HT-29 (cell line): ENCODE measurements at regions not wholly inside any gene's neighbourhood (a gene's known extent, or its start where the extent isn't known, plus 50 kb on each side); places are given as distances from the start of the nearest gene placed in this dataset.
A peak's percentile ranks its signal among the peaks of the same experiment; 100 is the strongest.

ENCODE experiments used
- DNase-seq: peaks from one replicate; pipeline ENCODE4 v3.0.0-alpha.2; 2015; ENCODE audit warnings: low spot score

- no peak for DNase-seq
Measured at GRCh38 chr14:99041820-99042174, 230.2 kb downstream of the BCL11B start.

DNA sequence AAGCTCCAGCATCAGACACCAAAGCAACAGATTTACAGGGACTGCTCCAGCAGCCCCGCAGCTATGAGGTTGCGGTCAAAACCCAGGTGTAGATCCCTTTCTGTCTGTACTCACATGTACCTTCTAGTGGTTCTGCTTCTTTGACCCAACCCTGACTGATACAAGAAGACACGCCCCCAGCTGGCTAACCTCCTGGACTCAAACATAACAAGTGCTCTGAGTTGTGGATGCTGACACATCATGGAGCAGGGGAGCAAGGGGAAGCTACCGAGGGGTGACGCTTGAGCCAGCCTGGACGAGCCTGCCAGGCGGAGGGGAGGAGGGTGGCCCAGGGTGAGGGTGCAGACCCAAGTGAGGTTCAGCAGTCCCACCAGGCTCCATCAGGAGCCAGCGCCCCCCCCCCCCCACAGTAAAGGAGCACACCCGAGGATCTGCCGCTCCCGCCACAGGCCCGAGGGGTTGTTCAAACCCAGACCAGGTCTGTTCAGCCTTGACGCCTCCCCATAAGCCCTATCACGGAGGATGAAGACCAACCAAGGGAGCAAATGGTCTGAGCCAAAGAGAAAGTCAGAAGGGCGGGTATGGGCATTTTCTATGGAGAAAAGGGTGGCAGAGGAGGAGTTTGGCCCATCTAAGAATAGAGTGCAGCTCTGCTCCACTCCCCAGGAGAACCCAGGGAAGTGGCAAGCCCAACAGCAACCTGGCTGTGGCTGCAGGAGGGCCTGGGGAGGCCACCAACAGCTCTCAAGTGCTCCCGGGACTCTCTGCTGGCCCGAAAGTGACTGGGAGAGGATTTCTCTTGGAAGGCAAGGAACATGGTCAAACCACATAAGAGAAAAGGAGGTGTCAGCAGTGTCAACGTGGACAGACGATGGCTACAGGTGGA is 229.4 kb downstream of the BCL11B start:
- no peak for DNase-seq

DNA sequence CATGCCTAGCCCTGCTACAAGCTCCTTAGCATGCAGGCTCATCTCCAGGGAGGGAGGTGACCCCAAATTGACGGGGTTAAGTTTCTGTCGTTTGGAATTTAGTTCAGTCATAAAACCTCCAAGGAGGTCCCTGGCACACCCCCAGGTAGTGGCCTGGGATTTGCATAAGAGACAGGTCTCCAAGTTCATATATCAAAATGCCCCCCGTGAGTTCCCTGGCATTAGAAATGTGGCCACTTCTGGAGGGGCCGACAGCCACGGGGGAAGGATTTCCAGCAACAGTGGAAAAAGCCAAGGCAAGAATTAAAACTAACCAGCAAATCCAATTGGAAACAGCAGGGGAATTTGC is 228.8 kb downstream of the BCL11B start:
- DNase-seq = no peak

- DNase-seq = no peak
Measured at GRCh38 chr14:99043756-99044155, 228.2 kb downstream of the BCL11B start.

GRCh38 chr14:99047441-99048031 is 224.5 kb downstream of the BCL11B start:
- DNase-seq = no peak

DNA sequence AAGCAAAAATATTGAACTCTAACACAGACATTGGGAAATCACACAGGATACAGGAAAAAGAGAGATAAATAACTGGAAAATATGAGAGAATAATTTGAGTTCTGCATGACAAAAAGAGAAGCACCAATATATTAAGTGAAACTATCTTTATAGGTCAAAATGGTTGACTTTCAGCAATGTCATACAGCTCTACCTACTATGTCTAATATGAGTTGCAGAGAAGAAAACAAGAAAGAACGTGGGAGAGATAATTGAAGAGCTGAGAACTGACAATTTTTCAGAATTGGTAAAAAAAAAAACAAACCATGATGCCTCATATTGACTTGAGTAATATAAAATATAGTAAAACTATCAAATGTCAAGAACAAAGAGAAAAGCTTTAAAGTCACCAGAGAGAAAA is 221.7 kb downstream of the BCL11B start:
- no peak for DNase-seq

DNA sequence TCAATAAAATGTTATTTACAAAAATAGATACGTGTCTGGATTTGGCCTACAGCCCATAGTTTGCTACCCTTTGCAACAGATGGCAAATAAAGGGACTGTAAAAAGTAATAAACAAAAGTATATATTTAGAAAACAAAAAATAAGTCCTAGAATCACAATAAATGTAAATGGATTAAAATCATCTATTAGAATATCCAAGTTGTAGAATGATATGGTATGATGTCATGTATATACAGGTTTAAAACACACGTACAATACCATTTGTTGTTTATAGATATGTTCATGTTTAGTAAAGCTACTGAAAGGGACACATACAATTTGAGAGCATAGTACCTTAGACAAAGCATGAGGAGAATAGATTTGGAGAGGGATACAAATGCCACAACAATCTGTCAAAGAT is 219.5 kb downstream of the BCL11B start:
- DNase-seq = no peak

GRCh38 chr14:99055019-99055418 is 217.0 kb downstream of the BCL11B start:
- peak; percentile 12 for DNase-seq

- no peak for DNase-seq
Measured at GRCh38 chr14:99055816-99056215, 216.2 kb downstream of the BCL11B start.

DNA sequence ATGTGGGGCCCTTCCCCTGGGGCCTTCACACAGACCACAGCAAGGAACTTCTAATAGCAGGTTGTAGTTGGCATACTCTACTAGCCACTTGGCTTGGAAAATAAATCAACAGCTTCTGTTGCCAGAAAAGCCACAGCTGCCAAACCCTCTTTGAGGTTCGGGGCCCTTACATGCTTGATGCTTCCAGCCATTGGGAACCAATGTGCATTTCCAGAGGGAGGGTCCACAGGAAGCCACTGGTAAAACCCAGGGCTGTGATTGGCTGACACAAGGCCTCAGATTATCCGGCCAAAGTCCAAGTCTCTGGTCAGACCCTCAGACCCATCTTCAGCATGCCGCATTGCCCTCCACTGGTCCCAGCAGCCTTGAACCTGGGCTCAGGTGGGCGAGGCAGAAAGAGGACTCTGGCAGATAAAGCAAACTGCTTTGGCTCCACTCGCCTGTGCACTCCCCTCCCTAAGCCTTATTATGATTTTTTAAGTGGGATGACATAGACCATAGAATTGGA is 214.4 kb downstream of the BCL11B start:
- no peak for DNase-seq

- DNase-seq = no peak
Measured at GRCh38 chr14:99058542-99058941, 213.5 kb downstream of the BCL11B start.

GRCh38 chr14:99062216-99062615 is 209.8 kb downstream of the BCL11B start:
- no peak for DNase-seq

DNA sequence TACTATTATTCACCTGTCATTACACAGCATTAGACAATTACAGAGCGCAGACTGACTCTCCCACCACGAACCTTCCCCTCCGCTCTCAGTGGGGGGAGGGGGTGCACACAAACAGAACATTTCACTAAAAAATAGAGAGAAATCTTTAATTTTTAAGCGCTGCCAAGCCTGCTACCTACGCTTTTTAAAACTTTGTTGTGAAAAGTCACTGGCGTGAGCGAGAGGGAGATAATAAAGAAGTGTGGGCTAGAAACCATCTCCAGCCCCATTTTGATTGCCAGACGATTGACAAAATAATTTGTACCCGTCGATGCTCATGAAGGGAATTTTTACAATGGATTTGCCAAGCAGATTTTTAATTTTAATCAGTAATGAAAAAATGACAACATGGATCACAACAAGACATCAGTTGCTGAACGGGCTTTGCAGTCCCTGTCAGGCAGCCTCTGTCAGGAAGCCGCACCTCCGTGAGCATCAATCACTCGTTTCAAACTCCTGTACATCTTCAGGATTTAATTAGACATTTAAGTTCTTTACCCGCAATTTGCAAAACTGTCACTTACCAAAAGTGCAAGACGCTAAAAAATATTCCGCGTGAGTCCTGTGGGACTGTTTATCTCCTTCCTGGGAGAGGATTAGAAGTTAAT is 209.1 kb downstream of the BCL11B start:
- no peak for DNase-seq

DNA sequence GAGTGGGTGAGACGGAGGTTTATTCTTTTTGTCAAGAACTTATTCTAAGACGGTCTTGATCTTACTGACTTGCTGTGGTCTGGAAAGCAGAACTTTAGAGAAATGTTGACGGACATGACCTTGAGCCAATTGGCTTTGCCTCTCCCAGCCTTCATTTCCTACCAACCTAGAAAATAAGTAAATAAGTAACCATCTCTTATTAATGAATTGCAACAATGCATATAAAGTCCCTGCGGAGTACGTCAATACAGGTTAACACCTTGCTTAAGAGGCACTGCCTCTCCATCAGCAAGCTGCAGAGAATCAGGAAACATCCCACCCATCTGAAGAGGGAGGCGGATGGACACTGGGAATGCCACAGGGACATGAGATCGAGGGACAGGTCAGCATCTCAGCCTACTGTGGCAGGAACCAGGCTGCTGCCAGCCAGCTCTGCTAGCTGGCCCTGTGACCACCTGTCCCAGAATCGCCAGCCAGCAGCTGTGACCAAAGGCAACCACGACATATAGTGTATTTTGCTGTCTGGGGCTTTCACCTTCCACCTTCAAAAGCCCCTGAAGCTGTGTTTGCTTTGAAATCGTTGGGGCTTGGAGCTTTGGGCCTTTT is 208.3 kb downstream of the BCL11B start:
- peak; percentile 18 for DNase-seq

- DNase-seq = peak; percentile 25
Measured at GRCh38 chr14:99064262-99064954, 207.6 kb downstream of the BCL11B start.

DNA sequence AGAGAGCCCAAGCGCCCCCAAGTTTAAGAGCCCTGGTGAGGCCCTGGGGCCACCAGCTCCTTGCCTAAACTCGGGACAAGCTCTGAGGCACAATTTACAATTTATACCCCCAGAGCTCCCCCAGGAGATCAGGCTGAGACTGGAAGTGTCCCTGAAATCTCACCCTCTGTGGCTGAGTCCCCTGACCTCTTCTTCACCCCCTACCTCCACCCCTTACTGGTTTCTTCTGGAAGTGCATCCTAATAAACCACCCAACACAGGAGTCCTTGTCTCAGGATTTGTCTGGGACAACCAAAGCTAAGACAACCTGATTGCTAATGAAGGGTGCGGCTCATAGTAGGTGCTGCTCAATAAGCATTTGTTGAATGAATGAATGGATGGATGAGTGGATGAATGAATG is 206.4 kb downstream of the BCL11B start:
- DNase-seq = peak; percentile 8

DNA sequence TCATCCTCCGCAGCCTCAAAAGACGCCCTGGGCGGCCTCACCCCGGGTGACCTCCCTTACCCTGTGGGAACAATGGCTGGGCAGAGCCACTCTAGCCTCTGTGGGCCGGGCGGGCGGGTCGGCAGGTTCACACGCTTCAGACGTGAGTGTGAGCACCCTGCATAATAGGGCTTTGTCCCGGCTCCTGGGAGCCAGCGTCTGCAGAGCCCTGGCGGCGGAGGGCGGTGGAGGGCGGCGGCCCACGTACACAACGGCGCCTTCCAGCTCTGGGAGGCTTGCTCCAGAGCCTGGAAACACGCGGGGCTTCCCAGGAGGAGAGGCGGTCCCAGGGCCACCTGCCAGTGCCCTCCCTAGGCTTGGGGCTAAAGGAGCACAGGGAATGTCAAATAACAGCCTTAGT is 205.6 kb downstream of the BCL11B start:
- DNase-seq = peak; percentile 51

GRCh38 chr14:99067141-99067920 is 204.7 kb downstream of the BCL11B start:
- no peak for DNase-seq

DNA sequence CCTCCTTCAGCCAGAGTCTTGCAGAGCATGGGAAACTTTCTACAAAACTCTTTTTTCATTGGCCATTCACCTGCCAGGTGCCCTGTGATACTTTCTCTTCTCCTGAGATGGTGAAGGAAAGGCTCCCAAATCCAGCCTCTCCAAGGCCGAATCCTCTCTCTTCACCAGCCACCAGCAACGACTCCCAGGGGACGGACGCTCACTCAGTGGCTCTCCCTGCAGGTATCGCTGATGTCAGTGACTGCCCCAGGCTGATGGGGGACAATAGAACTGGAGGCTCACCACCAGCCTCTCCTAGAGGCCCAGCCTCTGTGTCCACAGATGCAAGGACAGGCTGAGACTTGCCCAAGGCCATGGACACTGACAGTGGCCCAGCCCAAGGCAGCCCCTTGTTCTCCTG is 204.1 kb downstream of the BCL11B start:
- DNase-seq = no peak

- no peak for DNase-seq
Measured at GRCh38 chr14:99069946-99070345, 202.1 kb downstream of the BCL11B start.

GRCh38 chr14:99072433-99072832 is 199.6 kb downstream of the BCL11B start:
- no peak for DNase-seq
